Lower leg skin (tissue), 3 donors: ENCODE measurements at regions not wholly inside any gene's neighbourhood (a gene's known extent, or its start where the extent isn't known, plus 50 kb on each side); places are given as distances from the start of the nearest gene placed in this dataset.
"Not testable (repeated sequence)": the region's sequence is repeated elsewhere in the genome, so short reads cannot be mapped to it uniquely, and the experiment has no call there.

ENCODE experiments used
- POLR2A ChIP-seq, 2 donors: fragments of 450-650 bp; IDR thresholded peaks; one replicate each; pipeline ENCODE4 v1.6.1; 2016 to 2017; ENCODE audit warnings: antibody characterized with exemption in 2 of 2, mild to moderate bottlenecking in 1 of 2, moderate library complexity in 1 of 2
- TF ChIP-seq, protein P1 (sequence below), 3 donors: fragments of 450-650 bp; IDR thresholded peaks; one replicate each; pipeline ENCODE4 v1.5.1; 2016; ENCODE audit warnings: antibody characterized with exemption in 3 of 3, mild to moderate bottlenecking in 3 of 3, moderate library complexity in 2 of 3

DNA sequence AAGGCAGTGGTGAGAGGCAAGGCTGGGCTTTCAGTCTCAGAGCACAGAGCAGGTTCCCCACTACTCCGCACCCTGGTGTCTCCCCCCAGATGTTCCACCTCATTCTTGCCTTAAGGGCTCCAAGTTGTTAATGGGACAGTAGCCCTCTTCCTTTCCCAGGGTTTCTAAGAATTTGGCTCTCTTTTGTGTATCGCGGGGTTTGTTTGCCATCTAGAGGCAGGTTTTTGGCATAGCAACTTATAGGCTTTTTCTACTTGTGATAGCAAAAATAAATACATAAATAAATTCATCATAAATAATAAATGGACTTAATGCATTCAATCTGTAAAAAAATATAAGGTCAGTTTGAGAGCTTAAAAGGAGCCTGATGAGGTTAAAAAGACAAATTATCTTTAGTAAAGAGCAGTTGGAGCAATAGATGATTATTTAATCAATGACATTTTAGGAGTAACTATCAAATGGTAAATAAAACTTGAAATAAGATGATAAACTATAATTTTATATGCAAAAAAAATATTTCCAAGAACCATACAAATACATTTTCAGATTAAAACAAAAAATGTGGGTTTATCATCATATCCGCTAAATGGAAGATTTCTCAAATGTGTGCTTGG lies 512.8 kb downstream of the FOXD4L5 start:
- TF ChIP-seq POLR2A (IDR thresholded peaks at IDR 0.05) = not testable (repeated sequence)
- TF ChIP-seq, protein P1, sequence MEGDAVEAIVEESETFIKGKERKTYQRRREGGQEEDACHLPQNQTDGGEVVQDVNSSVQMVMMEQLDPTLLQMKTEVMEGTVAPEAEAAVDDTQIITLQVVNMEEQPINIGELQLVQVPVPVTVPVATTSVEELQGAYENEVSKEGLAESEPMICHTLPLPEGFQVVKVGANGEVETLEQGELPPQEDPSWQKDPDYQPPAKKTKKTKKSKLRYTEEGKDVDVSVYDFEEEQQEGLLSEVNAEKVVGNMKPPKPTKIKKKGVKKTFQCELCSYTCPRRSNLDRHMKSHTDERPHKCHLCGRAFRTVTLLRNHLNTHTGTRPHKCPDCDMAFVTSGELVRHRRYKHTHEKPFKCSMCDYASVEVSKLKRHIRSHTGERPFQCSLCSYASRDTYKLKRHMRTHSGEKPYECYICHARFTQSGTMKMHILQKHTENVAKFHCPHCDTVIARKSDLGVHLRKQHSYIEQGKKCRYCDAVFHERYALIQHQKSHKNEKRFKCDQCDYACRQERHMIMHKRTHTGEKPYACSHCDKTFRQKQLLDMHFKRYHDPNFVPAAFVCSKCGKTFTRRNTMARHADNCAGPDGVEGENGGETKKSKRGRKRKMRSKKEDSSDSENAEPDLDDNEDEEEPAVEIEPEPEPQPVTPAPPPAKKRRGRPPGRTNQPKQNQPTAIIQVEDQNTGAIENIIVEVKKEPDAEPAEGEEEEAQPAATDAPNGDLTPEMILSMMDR (IDR thresholded peaks at IDR 0.05) = not testable (repeated sequence)
